ENCODE measurements at regions not wholly inside any gene's neighbourhood (a gene's known extent, or its start where the extent isn't known, plus 50 kb on each side); places are given as distances from the start of the nearest gene placed in this dataset.
"Not testable (repeated sequence)": the region's sequence is repeated elsewhere in the genome, so short reads cannot be mapped to it uniquely, and the experiment has no call there.

GRCh38 chr9:87338088-87338989 is 159.3 kb upstream of the DAPK1 start:
- no peak for FAIRE-seq

GRCh38 chr9:87340391-87340790 is 157.3 kb upstream of the DAPK1 start:
- FAIRE-seq: no peak

GRCh38 chr9:87342743-87343142 is 154.9 kb upstream of the DAPK1 start:
- no peak for FAIRE-seq

GRCh38 chr9:87343816-87344430 is 153.7 kb upstream of the DAPK1 start:
- no peak for FAIRE-seq

GRCh38 chr9:87346061-87346665 is 151.5 kb upstream of the DAPK1 start:
- no peak for FAIRE-seq

- FAIRE-seq: no peak
These were observed 146.8 kb upstream of the DAPK1 start for GRCh38 chr9:87350915-87351314.

- no peak for FAIRE-seq
These were observed 144.4 kb upstream of the DAPK1 start for GRCh38 chr9:87353301-87353700.

GRCh38 chr9:87354147-87354546 is 143.5 kb upstream of the DAPK1 start:
- no peak for FAIRE-seq

GRCh38 chr9:87357600-87357999 is 140.1 kb upstream of the DAPK1 start:
- no peak for FAIRE-seq

- no peak for FAIRE-seq
These were observed 138.4 kb upstream of the DAPK1 start for GRCh38 chr9:87359264-87359663.

- no peak for FAIRE-seq
These were observed 137.6 kb upstream of the DAPK1 start for GRCh38 chr9:87359958-87360601.

GRCh38 chr9:87370049-87370685 is 127.5 kb upstream of the DAPK1 start:
- FAIRE-seq: no peak

- no peak for FAIRE-seq
These were observed 125.8 kb upstream of the DAPK1 start for GRCh38 chr9:87371795-87372355.

GRCh38 chr9:87372356-87372851 is 125.3 kb upstream of the DAPK1 start:
- FAIRE-seq: no peak

- not testable (repeated sequence) for FAIRE-seq
These were observed 123.4 kb upstream of the DAPK1 start for GRCh38 chr9:87374023-87374919.

GRCh38 chr9:87375397-87376073 is 122.1 kb upstream of the DAPK1 start:
- FAIRE-seq: no peak

GRCh38 chr9:87378676-87379075 is 119.0 kb upstream of the DAPK1 start:
- FAIRE-seq: no peak

GRCh38 chr9:87379300-87379699 is 118.4 kb upstream of the DAPK1 start:
- no peak for FAIRE-seq

- FAIRE-seq: no peak
These were observed 116.5 kb upstream of the DAPK1 start for GRCh38 chr9:87381050-87381711.

GRCh38 chr9:87381746-87382145 is 115.9 kb upstream of the DAPK1 start:
- no peak for FAIRE-seq
